Neural cell (in vitro differentiated cells): ENCODE measurements at regions not wholly inside any gene's neighbourhood (a gene's known extent, or its start where the extent isn't known, plus 50 kb on each side); places are given as distances from the start of the nearest gene placed in this dataset.
A peak's percentile ranks its signal among the peaks of the same experiment; 100 is the strongest.

Experiments used
- H2AFZ ChIP-seq: fragments of 200-600, 300-800 bp; sonication (generic), shearing (Covaris generic); 2 replicates; pipeline ENCODE4 v1.6.0; 2014; ENCODE audit warnings: low read depth, mild to moderate bottlenecking, antibody characterized with exemption, low read length, moderate library complexity
- H3F3A ChIP-seq: fragments of 200-600 bp; shearing (Covaris generic); 2 replicates; pipeline ENCODE4 v1.6.1; 2016; ENCODE audit warnings: mild to moderate bottlenecking, moderate library complexity, mixed read lengths, antibody characterized with exemption, low read length; ENCODE audit not compliant: insufficient read depth, poor library complexity, severe bottlenecking
- H3K27ac ChIP-seq: fragments of 200-600, 300-800 bp; sonication (generic), shearing (Covaris generic); 2 replicates; pipeline ENCODE4 v1.5.1; 2014; ENCODE audit warnings: mild to moderate bottlenecking, low read length, moderate library complexity
- H3K27me3 ChIP-seq: fragments of 300-800, 200-600 bp; sonication (generic), shearing (Covaris generic); 2 replicates; pipeline ENCODE4 v1.6.0; 2014; ENCODE audit warnings: mild to moderate bottlenecking, low read depth, low read length, moderate library complexity; ENCODE audit not compliant: insufficient read depth
- H3K36me3 ChIP-seq: fragments of 300-800, 200-600 bp; sonication (generic), shearing (Covaris generic); 2 replicates; pipeline ENCODE4 v1.5.1; 2014; ENCODE audit warnings: mild to moderate bottlenecking, antibody characterized with exemption, low read length, moderate library complexity; ENCODE audit not compliant: insufficient read depth
- H3K4me2 ChIP-seq: fragments of 300-800, 200-600 bp; sonication (generic), shearing (Covaris generic); 2 replicates; pipeline ENCODE4 v1.6.0; 2014; ENCODE audit warnings: mild to moderate bottlenecking, low read length
- H3K4me3 ChIP-seq: fragments of 300-800, 200-600 bp; sonication (generic), shearing (Covaris generic); 2 replicates; pipeline ENCODE4 v1.5.1; 2014; ENCODE audit warnings: mild to moderate bottlenecking, low read length, moderate library complexity
- H3K79me2 ChIP-seq: fragments of 200-600 bp; shearing (Covaris generic); replicated peaks from 2 replicates; pipeline ENCODE4 v1.6.0; 2014; ENCODE audit warnings: mild to moderate bottlenecking, low read length, moderate library complexity; ENCODE audit not compliant: insufficient read depth
- H3K9ac ChIP-seq: fragments of 300-800, 200-600 bp; sonication (generic), shearing (Covaris generic); 2 replicates; pipeline ENCODE4 v1.6.1; 2016; ENCODE audit warnings: mild to moderate bottlenecking, low read length, mixed read lengths
- H3K9me2 ChIP-seq: fragments of 200-600 bp; shearing (Covaris generic); 2 replicates; pipeline ENCODE4 v1.6.1; 2016; ENCODE audit warnings: mild to moderate bottlenecking, low read length, mixed read lengths; ENCODE audit not compliant: insufficient read depth
- H3K9me3 ChIP-seq: fragments of 200-600, 300-800 bp; sonication (generic), shearing (Covaris generic); 2 replicates; pipeline ENCODE4 v1.6.1; 2016; ENCODE audit warnings: mild to moderate bottlenecking, mixed run types, low read length, moderate library complexity, mixed read lengths
- H4K20me1 ChIP-seq: fragments of 200-600 bp; shearing (Covaris generic); 2 replicates; pipeline ENCODE4 v1.6.1; 2016; ENCODE audit warnings: mild to moderate bottlenecking, mixed run types; ENCODE audit not compliant: insufficient read depth
- EP300 ChIP-seq: fragments of 450-650 bp; conservative IDR thresholded peaks from 2 replicates; pipeline ENCODE4 v1.6.1; 2014; ENCODE audit warnings: antibody characterized with exemption, mild to moderate bottlenecking, moderate library complexity; ENCODE audit not compliant: poor library complexity, severe bottlenecking
- EZH2 ChIP-seq: fragments of 200-600, 300-800 bp; shearing (Covaris generic), sonication (generic); IDR thresholded peaks from 2 replicates; pipeline ENCODE4 v1.6.1; 2014; ENCODE audit warnings: antibody characterized with exemption, low read length, borderline replicate concordance, mild to moderate bottlenecking; ENCODE audit not compliant: insufficient read depth, poor library complexity, severe bottlenecking
- MXI1 ChIP-seq: fragments of 450-650 bp; conservative IDR thresholded peaks from 2 replicates; pipeline ENCODE4 v1.6.1; 2014; ENCODE audit warnings: antibody characterized with exemption, mild to moderate bottlenecking; ENCODE audit not compliant: poor library complexity, severe bottlenecking
- POLR2AphosphoS5 ChIP-seq: IDR thresholded peaks from 2 replicates; pipeline ENCODE4 v1.6.1; 2012
- RAD21 ChIP-seq: fragments of 450-650 bp; conservative IDR thresholded peaks from 2 replicates; pipeline ENCODE4 v1.6.1; 2014; ENCODE audit warnings: antibody characterized with exemption, mild to moderate bottlenecking, moderate library complexity
- SMC3 ChIP-seq: fragments of 450-650 bp; conservative IDR thresholded peaks from 2 replicates; pipeline ENCODE4 v1.6.1; 2014; ENCODE audit warnings: antibody characterized with exemption, mild to moderate bottlenecking, moderate library complexity; ENCODE audit not compliant: poor library complexity
- TAF1 ChIP-seq: IDR thresholded peaks from 2 replicates; pipeline ENCODE4 v1.6.1; 2012; ENCODE audit warnings: low read depth
- TF ChIP-seq, protein P1 (sequence below): fragments of 450-650 bp; IDR thresholded peaks from 2 replicates; pipeline ENCODE4 v1.5.1; 2014; ENCODE audit warnings: antibody characterized with exemption, mild to moderate bottlenecking, moderate library complexity; ENCODE audit not compliant: poor library complexity, severe bottlenecking
- TF ChIP-seq, protein P2 (sequence below): IDR thresholded peaks from 2 replicates; pipeline ENCODE4 v1.6.1; 2012; ENCODE audit warnings: borderline replicate concordance

GRCh38 chr5:60259730-60260129 is 366.2 kb upstream of the PDE4D start:
- TF ChIP-seq, protein P1, sequence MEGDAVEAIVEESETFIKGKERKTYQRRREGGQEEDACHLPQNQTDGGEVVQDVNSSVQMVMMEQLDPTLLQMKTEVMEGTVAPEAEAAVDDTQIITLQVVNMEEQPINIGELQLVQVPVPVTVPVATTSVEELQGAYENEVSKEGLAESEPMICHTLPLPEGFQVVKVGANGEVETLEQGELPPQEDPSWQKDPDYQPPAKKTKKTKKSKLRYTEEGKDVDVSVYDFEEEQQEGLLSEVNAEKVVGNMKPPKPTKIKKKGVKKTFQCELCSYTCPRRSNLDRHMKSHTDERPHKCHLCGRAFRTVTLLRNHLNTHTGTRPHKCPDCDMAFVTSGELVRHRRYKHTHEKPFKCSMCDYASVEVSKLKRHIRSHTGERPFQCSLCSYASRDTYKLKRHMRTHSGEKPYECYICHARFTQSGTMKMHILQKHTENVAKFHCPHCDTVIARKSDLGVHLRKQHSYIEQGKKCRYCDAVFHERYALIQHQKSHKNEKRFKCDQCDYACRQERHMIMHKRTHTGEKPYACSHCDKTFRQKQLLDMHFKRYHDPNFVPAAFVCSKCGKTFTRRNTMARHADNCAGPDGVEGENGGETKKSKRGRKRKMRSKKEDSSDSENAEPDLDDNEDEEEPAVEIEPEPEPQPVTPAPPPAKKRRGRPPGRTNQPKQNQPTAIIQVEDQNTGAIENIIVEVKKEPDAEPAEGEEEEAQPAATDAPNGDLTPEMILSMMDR = no peak
- TF ChIP-seq SMC3 (no peak), TAF1 (no peak), MXI1 (no peak), EP300 (no peak), POLR2AphosphoS5 (no peak), RAD21 (no peak), EZH2 (no peak)
- TF ChIP-seq, protein P2, sequence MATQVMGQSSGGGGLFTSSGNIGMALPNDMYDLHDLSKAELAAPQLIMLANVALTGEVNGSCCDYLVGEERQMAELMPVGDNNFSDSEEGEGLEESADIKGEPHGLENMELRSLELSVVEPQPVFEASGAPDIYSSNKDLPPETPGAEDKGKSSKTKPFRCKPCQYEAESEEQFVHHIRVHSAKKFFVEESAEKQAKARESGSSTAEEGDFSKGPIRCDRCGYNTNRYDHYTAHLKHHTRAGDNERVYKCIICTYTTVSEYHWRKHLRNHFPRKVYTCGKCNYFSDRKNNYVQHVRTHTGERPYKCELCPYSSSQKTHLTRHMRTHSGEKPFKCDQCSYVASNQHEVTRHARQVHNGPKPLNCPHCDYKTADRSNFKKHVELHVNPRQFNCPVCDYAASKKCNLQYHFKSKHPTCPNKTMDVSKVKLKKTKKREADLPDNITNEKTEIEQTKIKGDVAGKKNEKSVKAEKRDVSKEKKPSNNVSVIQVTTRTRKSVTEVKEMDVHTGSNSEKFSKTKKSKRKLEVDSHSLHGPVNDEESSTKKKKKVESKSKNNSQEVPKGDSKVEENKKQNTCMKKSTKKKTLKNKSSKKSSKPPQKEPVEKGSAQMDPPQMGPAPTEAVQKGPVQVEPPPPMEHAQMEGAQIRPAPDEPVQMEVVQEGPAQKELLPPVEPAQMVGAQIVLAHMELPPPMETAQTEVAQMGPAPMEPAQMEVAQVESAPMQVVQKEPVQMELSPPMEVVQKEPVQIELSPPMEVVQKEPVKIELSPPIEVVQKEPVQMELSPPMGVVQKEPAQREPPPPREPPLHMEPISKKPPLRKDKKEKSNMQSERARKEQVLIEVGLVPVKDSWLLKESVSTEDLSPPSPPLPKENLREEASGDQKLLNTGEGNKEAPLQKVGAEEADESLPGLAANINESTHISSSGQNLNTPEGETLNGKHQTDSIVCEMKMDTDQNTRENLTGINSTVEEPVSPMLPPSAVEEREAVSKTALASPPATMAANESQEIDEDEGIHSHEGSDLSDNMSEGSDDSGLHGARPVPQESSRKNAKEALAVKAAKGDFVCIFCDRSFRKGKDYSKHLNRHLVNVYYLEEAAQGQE = no peak
- Histone ChIP-seq H3K79me2 (no peaks in the 10 kb centered on the region), H3K4me3 (no peak overlapping the region), H4K20me1 (no peaks in the 10 kb centered on the region), H3K9me3 (no peaks in the 10 kb centered on the region), H2AFZ (no peak overlapping the region), H3K9ac (no peak overlapping the region), H3K27ac (no peak overlapping the region), H3K9me2 (no peaks in the 10 kb centered on the region), H3K27me3 (no peaks in the 10 kb centered on the region), H3K4me2 (no peak overlapping the region), H3F3A (no peaks in the 10 kb centered on the region), H3K36me3 (no peaks in the 10 kb centered on the region)

DNA sequence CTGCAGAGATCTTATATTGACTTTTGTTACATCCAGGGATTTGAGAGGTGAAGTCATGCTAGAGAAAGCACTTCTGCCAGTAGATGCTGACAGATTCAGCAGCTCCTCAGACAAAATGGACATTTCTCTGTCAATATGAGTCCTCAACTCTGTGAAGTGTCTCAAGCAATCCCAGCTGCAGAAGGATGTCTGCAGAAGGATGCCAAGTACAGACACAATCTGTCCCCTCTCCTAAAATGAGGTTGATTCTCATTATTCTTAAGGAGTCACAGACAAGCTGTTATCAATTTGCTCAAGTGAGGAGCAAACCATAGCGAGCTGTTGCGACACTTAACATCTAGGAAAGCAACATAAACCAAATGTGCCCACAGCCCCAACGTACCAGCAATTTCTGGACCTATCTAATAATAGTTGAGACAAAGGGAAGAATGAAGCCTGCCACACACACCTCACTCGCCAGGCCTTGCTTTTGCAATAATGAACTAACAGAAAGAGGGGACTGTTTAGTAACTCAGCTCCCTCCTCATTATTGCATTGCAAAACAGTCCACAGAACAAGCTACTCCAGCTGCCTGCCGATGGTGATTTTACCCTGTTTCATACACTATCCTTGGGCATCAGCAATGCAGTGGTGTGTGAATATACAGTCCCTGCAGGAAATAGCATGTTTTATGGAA is 364.2 kb upstream of the PDE4D start:
- Histone ChIP-seq H3K9me2 (no peaks in the 10 kb centered on the region), H4K20me1 (no peaks in the 10 kb centered on the region), H3K9ac (no peak overlapping the region), H3K36me3 (no peaks in the 10 kb centered on the region), H3K27ac (no peak overlapping the region), H3K79me2 (no peaks in the 10 kb centered on the region), H3K4me2 (no peak overlapping the region), H3K27me3 (no peaks in the 10 kb centered on the region), H3K4me3 (no peak overlapping the region), H2AFZ (no peak overlapping the region), H3F3A (no peaks in the 10 kb centered on the region), H3K9me3 (no peaks in the 10 kb centered on the region)
- TF ChIP-seq MXI1 (no peak), RAD21 (no peak), POLR2AphosphoS5 (no peak), EP300 (peak; percentile 78), TAF1 (no peak)
- TF ChIP-seq, protein P1 = no peak
- TF ChIP-seq, protein P2 = no peak
